SK-N-SH (cell line): ENCODE measurements at regions not wholly inside any gene's neighbourhood (a gene's known extent, or its start where the extent isn't known, plus 50 kb on each side); places are given as distances from the start of the nearest gene placed in this dataset.

ENCODE experiments used
- CTCF ChIP-seq: fragments of 200-600 bp; sonication (generic); IDR thresholded peaks from 2 replicates; pipeline ENCODE4 v1.6.1; 2017; ENCODE audit warnings: antibody characterized with exemption, mild to moderate bottlenecking, moderate library complexity
- EZH2phosphoT487 ChIP-seq: fragments of 200-600 bp; sonication (generic); IDR thresholded peaks from 2 replicates; pipeline ENCODE4 v1.6.1; 2017; ENCODE audit warnings: low read depth, mixed run types, mild to moderate bottlenecking, antibody characterized with exemption, moderate library complexity, borderline replicate concordance
- FOXM1 ChIP-seq: IDR thresholded peaks from 2 replicates; pipeline ENCODE4 v1.4.0; 2012; ENCODE audit warnings: low read depth, mild to moderate bottlenecking
- GABPA ChIP-seq: IDR thresholded peaks from 2 replicates; pipeline ENCODE4 v1.4.0; 2012; ENCODE audit warnings: low read depth, mild to moderate bottlenecking
- MXI1 ChIP-seq: IDR thresholded peaks from 2 replicates; pipeline ENCODE4 v1.6.1; 2012; ENCODE audit warnings: mild to moderate bottlenecking, low read depth, low read length, improper control_type of control experiment
- RAD21 ChIP-seq: IDR thresholded peaks from 2 replicates; pipeline ENCODE4 v1.6.1; 2012; ENCODE audit warnings: mild to moderate bottlenecking, low read length

- TF ChIP-seq RAD21 (no peak), GABPA (no peak), MXI1 (no peak), EZH2phosphoT487 (no peak), FOXM1 (no peak), CTCF (no peak)
Observed at GRCh38 chr14:88104710-88105109, 99.8 kb downstream of the GPR65 start.
